A673 (cell line): ENCODE measurements at regions not wholly inside any gene's neighbourhood (a gene's known extent, or its start where the extent isn't known, plus 50 kb on each side); places are given as distances from the start of the nearest gene placed in this dataset.

Experiments
- BruUV-seq: library from RNA; stranded (reverse); fragments of 400-500 nt; replicated peaks from 2 replicates; lab custom pipeline; 2021; lab: Mats Ljungman, UMichigan
- CTCF ChIA-PET: fragments of 300-600 bp; sonication (Branson Sonifier 250); formaldehyde crosslinking; loops from one replicate; lab custom pipeline; 2022; ENCODE audit warnings: antibody characterized with exemption; lab: Charles Lee
- POLR2A ChIA-PET: fragments of 300-600 bp; sonication (Branson Sonifier 250); formaldehyde crosslinking; loops from one replicate; lab custom pipeline; 2022; ENCODE audit warnings: antibody characterized with exemption; ENCODE audit not compliant: low non-redundant PET; lab: Charles Lee
- DNase-seq: peaks from one replicate; pipeline ENCODE4 v3.0.0-alpha.2; 2015; ENCODE audit warnings: low spot score
- H3K27ac ChIP-seq: fragments of 200-600 bp; sonication (generic); 2 replicates; pipeline ENCODE4 v1.5.1; 2016; ENCODE audit warnings: mixed run types, low read depth, mild to moderate bottlenecking, mixed read lengths, antibody characterized with exemption, low read length; ENCODE audit not compliant: poor library complexity, severe bottlenecking
- H3K27me3 ChIP-seq: fragments of 200-600 bp; sonication (generic); replicated peaks from 2 replicates; pipeline ENCODE4 v1.6.1; 2017; ENCODE audit warnings: mixed run types, low read depth, mild to moderate bottlenecking, mixed read lengths, antibody characterized with exemption, low read length; ENCODE audit not compliant: insufficient read depth, poor library complexity
- H3K36me3 ChIP-seq: fragments of 200-600 bp; sonication (generic); 2 replicates; pipeline ENCODE4 v1.6.1; 2016; ENCODE audit warnings: mixed run types, mild to moderate bottlenecking, mixed read lengths, antibody characterized with exemption, low read length; ENCODE audit not compliant: insufficient read depth, poor library complexity, severe bottlenecking
- H3K4me1 ChIP-seq: fragments of 200-600 bp; sonication (generic); 2 replicates; pipeline ENCODE4 v1.6.1; 2017; ENCODE audit warnings: mixed run types, mild to moderate bottlenecking, mixed read lengths, antibody characterized with exemption, low read length; ENCODE audit not compliant: insufficient read depth, poor library complexity, severe bottlenecking
- H3K4me3 ChIP-seq: fragments of 200-600 bp; sonication (generic); 2 replicates; pipeline ENCODE4 v1.5.1; 2016; ENCODE audit warnings: low read depth, mixed run types, mild to moderate bottlenecking, mixed read lengths, low read length; ENCODE audit not compliant: poor library complexity, severe bottlenecking
- H3K9me3 ChIP-seq: fragments of 200-600 bp; sonication (generic); 2 replicates; pipeline ENCODE4 v1.6.1; 2016; ENCODE audit warnings: mixed run types, low read depth, mild to moderate bottlenecking, mixed read lengths, antibody characterized with exemption, low read length; ENCODE audit not compliant: poor library complexity, severe bottlenecking
- EZH2 ChIP-seq: fragments of 200-600 bp; sonication (generic); IDR thresholded peaks from 2 replicates; pipeline ENCODE4 v1.6.1; 2017; ENCODE audit warnings: borderline replicate concordance, low read depth, mild to moderate bottlenecking, mixed read lengths, antibody characterized with exemption, low read length; ENCODE audit not compliant: poor library complexity, severe bottlenecking
- intact Hi-C: fragments of 100-400 bp; cut with micrococcal nuclease; formaldehyde crosslinking; loops from one replicate; pipeline ENCODE4 v1.10.0; 2022; ENCODE audit not compliant: unreplicated experiment
- TF ChIP-seq, protein P1 (sequence below): fragments of 300-800, 200-600 bp; sonication (generic); conservative IDR thresholded peaks from 2 replicates; pipeline ENCODE4 v1.5.1; 2017; ENCODE audit warnings: low read depth, mild to moderate bottlenecking, antibody characterized with exemption, low read length, moderate library complexity, mixed read lengths

- intact Hi-C loops, result no loop called here
- CTCF ChIA-PET, result no interaction called here
- H3K9me3 ChIP-seq, result no peaks in the 10 kb centered on the region
- no peak overlapping the region for H3K4me3 ChIP-seq
- no peaks in the 10 kb centered on the region for H3K27me3 ChIP-seq
- POLR2A ChIA-PET, result no interaction called here
- no peak overlapping the region for H3K27ac ChIP-seq
- no peak for DNase-seq
- H3K4me1 ChIP-seq, result no peaks in the 10 kb centered on the region
- no peaks in the 10 kb centered on the region for H3K36me3 ChIP-seq
- no TSS peak for BruUV-seq
- no peak for TF ChIP-seq EZH2
- TF ChIP-seq, protein P1, sequence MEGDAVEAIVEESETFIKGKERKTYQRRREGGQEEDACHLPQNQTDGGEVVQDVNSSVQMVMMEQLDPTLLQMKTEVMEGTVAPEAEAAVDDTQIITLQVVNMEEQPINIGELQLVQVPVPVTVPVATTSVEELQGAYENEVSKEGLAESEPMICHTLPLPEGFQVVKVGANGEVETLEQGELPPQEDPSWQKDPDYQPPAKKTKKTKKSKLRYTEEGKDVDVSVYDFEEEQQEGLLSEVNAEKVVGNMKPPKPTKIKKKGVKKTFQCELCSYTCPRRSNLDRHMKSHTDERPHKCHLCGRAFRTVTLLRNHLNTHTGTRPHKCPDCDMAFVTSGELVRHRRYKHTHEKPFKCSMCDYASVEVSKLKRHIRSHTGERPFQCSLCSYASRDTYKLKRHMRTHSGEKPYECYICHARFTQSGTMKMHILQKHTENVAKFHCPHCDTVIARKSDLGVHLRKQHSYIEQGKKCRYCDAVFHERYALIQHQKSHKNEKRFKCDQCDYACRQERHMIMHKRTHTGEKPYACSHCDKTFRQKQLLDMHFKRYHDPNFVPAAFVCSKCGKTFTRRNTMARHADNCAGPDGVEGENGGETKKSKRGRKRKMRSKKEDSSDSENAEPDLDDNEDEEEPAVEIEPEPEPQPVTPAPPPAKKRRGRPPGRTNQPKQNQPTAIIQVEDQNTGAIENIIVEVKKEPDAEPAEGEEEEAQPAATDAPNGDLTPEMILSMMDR, result no peak
Measured at GRCh38 chr18:41060967-41061366, 894.1 kb upstream of the PIK3C3 start.

DNA sequence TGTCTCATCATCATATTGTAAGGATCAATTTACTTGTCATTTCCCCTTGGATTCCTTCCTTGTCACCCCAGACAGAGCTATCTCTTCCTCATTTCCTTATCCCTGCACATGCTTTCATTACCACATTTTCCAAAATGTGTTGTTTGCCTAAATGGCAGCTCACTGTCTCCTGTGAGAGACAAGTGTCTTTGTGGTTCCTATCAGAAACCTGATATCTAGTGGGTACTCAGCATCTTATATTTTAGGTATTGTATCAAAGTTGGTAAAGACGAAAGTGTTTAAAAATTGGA lies 896.0 kb upstream of the PIK3C3 start:
- POLR2A ChIA-PET, result no interaction called here
- H3K9me3 ChIP-seq, result no peaks in the 10 kb centered on the region
- BruUV-seq, result no TSS peak
- no peak overlapping the region for H3K27ac ChIP-seq
- intact Hi-C loops, result no loop called here
- no peaks in the 10 kb centered on the region for H3K4me1 ChIP-seq
- H3K27me3 ChIP-seq, result no peaks in the 10 kb centered on the region
- no peak for DNase-seq
- no peak for TF ChIP-seq EZH2
- TF ChIP-seq, protein P1, result no peak
- CTCF ChIA-PET, result no interaction called here
- no peaks in the 10 kb centered on the region for H3K36me3 ChIP-seq
- H3K4me3 ChIP-seq, result no peak overlapping the region

- POLR2A ChIA-PET, result no interaction called here
- no TSS peak for BruUV-seq
- CTCF ChIA-PET, result no interaction called here
- TF ChIP-seq EZH2, result no peak
- TF ChIP-seq, protein P1, result no peak
- DNase-seq, result no peak
- Histone ChIP-seq H3K4me1 (no peaks in the 10 kb centered on the region), H3K36me3 (no peaks in the 10 kb centered on the region), H3K27ac (no peak overlapping the region), H3K4me3 (no peak overlapping the region), H3K9me3 (no peaks in the 10 kb centered on the region), H3K27me3 (no peaks in the 10 kb centered on the region)
- intact Hi-C loops, result no loop called here
Measured at GRCh38 chr18:41058351-41059125, 896.5 kb upstream of the PIK3C3 start.
